DND-41 (cell line): ENCODE measurements at regions not wholly inside any gene's neighbourhood (a gene's known extent, or its start where the extent isn't known, plus 50 kb on each side); places are given as distances from the start of the nearest gene placed in this dataset.

Experiments used
- ATAC-seq: fragments of 200-7000 bp; cut with Tn5 transposase; 3 replicates; pipeline ENCODE4 v1.9.1; 2021; ENCODE audit warnings: low read depth; ENCODE audit not compliant: insufficient read depth
- DNase-seq: peaks from one replicate; pipeline ENCODE4 v3.0.0-alpha.2; 2020
- H2AFZ ChIP-seq: 2 replicates; pipeline ENCODE4 v1.6.0; 2012; ENCODE audit warnings: low read depth, low read length
- H3K27ac ChIP-seq: 2 replicates; pipeline ENCODE4 v1.5.1; 2012; ENCODE audit warnings: low read length, inconsistent platforms
- H3K27me3 ChIP-seq: fragments of 200-600 bp; sonication (generic); 2 replicates; pipeline ENCODE4 v1.6.0; 2012; ENCODE audit warnings: low read length, mild to moderate bottlenecking, inconsistent platforms; ENCODE audit not compliant: insufficient read depth, poor library complexity
- H3K36me3 ChIP-seq: 2 replicates; pipeline ENCODE4 v1.5.1; 2012; ENCODE audit warnings: low read length, inconsistent platforms; ENCODE audit not compliant: insufficient read depth
- H3K4me1 ChIP-seq: 2 replicates; pipeline ENCODE4 v1.5.1; 2012; ENCODE audit warnings: mild to moderate bottlenecking, low read length; ENCODE audit not compliant: insufficient read depth
- H3K4me2 ChIP-seq: 2 replicates; pipeline ENCODE4 v1.6.0; 2012; ENCODE audit warnings: mild to moderate bottlenecking, moderate library complexity, low read length, inconsistent platforms; ENCODE audit not compliant: insufficient read depth
- H3K4me3 ChIP-seq, 2 experiments: fragments of 200-600 bp in 1 of 2; shearing (Covaris generic) in 1 of 2; 2 replicates each; pipeline ENCODE4 v1.5.1; 2012 to 2016; ENCODE audit warnings: inconsistent platforms in 2 of 2, low read length in 2 of 2, mild to moderate bottlenecking in 2 of 2, low read depth in 1 of 2, moderate library complexity in 1 of 2
- H3K79me2 ChIP-seq: 2 replicates; pipeline ENCODE4 v1.6.0; 2012; ENCODE audit warnings: low read length, inconsistent platforms; ENCODE audit not compliant: insufficient read depth
- H3K9ac ChIP-seq: 2 replicates; pipeline ENCODE4 v1.6.0; 2012; ENCODE audit warnings: low read depth, mild to moderate bottlenecking, inconsistent platforms, low read length, moderate library complexity
- H3K9me3 ChIP-seq: 2 replicates; pipeline ENCODE4 v1.5.1; 2012; ENCODE audit warnings: low read length, moderate library complexity, mild to moderate bottlenecking, inconsistent platforms; ENCODE audit not compliant: insufficient read depth, severe bottlenecking
- H4K20me1 ChIP-seq: 2 replicates; pipeline ENCODE4 v1.6.0; 2012; ENCODE audit warnings: low read length; ENCODE audit not compliant: insufficient read depth
- CTCF ChIP-seq: IDR thresholded peaks from 2 replicates; pipeline ENCODE4 v1.5.1; 2012; ENCODE audit warnings: borderline replicate concordance, low read length, moderate library complexity, mild to moderate bottlenecking; ENCODE audit not compliant: poor library complexity, severe bottlenecking; ENCODE audit errors: extremely low read depth
- EZH2 ChIP-seq: IDR thresholded peaks from 3 replicates; pipeline ENCODE4 v1.6.1; 2012; ENCODE audit warnings: borderline replicate concordance, low read depth, mild to moderate bottlenecking, moderate library complexity, low read length, inconsistent platforms; ENCODE audit not compliant: severe bottlenecking

- no peaks in the 10 kb centered on the region for H4K20me1 ChIP-seq
- no peak for ATAC-seq
- no peak for DNase-seq
- H3K27ac ChIP-seq, result no peak overlapping the region
- no peaks in the 10 kb centered on the region for H3K36me3 ChIP-seq
- H3K9me3 ChIP-seq, result no peaks in the 10 kb centered on the region
- H3K4me3 ChIP-seq, result no peak overlapping the region
- H3K4me2 ChIP-seq, result no peak overlapping the region
- H3K9ac ChIP-seq, result no peak overlapping the region
- H3K27me3 ChIP-seq, result no peaks in the 10 kb centered on the region
- no peak for TF ChIP-seq CTCF
- H3K79me2 ChIP-seq, result no peaks in the 10 kb centered on the region
- H2AFZ ChIP-seq, result no peak overlapping the region
- no peaks in the 10 kb centered on the region for H3K4me1 ChIP-seq
Observed at GRCh38 chr3:99365396-99365795, 273.0 kb upstream of the COL8A1 start.

DNA sequence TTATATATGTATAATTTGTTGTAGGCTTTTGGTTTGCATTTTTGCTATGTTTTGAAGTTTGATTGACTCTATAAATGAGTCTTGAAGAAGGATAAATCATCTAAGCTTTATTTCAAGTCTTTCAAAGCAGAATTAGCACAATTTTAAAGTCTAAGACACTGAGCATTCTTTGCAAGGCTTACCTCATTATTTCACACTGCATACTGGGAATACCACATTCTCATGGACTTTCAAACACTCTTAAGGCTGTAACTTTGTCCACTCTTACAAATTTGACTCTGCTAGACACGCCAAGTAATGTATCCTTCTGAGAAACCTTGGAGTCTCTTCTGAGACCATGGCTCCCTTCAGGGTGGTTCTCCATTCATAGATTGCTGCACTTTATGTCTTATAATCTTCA is 281.3 kb upstream of the COL8A1 start:
- H2AFZ ChIP-seq, result no peak overlapping the region
- H3K4me1 ChIP-seq, result no peaks in the 10 kb centered on the region
- ATAC-seq, result no peak
- no peak overlapping the region for H3K27ac ChIP-seq
- TF ChIP-seq CTCF, result no peak
- no peak for TF ChIP-seq EZH2
- H4K20me1 ChIP-seq, result no peaks in the 10 kb centered on the region
- no peaks in the 10 kb centered on the region for H3K9me3 ChIP-seq
- no peak overlapping the region for H3K9ac ChIP-seq
- no peak overlapping the region for H3K4me2 ChIP-seq
- no peaks in the 10 kb centered on the region for H3K36me3 ChIP-seq
- H3K4me3 ChIP-seq, result no peak overlapping the region
- H3K79me2 ChIP-seq, result no peaks in the 10 kb centered on the region
- no peaks in the 10 kb centered on the region for H3K27me3 ChIP-seq
- DNase-seq, result no peak

DNA sequence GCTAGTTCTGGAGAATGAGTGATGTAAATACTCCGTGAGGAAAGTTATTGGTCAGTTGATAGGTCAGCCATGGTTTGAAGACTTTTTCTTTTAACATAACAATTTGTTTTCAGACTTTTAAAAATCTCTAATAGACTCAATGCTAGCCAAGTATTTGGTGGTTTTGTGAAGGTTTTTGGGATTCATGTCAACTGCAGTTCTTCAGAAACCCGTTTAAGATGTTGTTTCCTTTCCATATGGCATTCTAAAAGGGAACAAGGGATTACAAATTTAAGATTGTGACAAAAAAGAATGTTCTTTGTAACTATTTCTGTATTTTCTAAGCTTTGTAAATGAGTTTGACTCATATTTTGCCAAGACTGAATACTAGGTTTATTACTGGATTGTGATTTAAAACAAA is 281.7 kb upstream of the COL8A1 start:
- Histone ChIP-seq H3K79me2 (no peaks in the 10 kb centered on the region), H3K9me3 (no peaks in the 10 kb centered on the region), H3K36me3 (no peaks in the 10 kb centered on the region), H3K27ac (no peak overlapping the region), H3K4me3 (no peak overlapping the region), H3K27me3 (no peaks in the 10 kb centered on the region), H3K9ac (no peak overlapping the region), H3K4me1 (no peaks in the 10 kb centered on the region), H3K4me2 (no peak overlapping the region), H2AFZ (no peak overlapping the region), H4K20me1 (no peaks in the 10 kb centered on the region)
- TF ChIP-seq CTCF, result no peak
- TF ChIP-seq EZH2, result no peak
- no peak for DNase-seq
- no peak for ATAC-seq

- Histone ChIP-seq H3K4me1 (no peaks in the 10 kb centered on the region), H3K79me2 (no peaks in the 10 kb centered on the region), H2AFZ (no peak overlapping the region), H3K4me2 (no peak overlapping the region), H3K9ac (no peak overlapping the region), H4K20me1 (no peaks in the 10 kb centered on the region), H3K9me3 (no peaks in the 10 kb centered on the region), H3K27me3 (no peaks in the 10 kb centered on the region), H3K36me3 (no peaks in the 10 kb centered on the region), H3K4me3 (no peak overlapping the region), H3K27ac (no peak overlapping the region)
- TF ChIP-seq CTCF, result no peak
- TF ChIP-seq EZH2, result no peak
- DNase-seq (no peak), ATAC-seq (no peak)
Observed at GRCh38 chr3:99355465-99355864, 282.9 kb upstream of the COL8A1 start.
